Type B pancreatic cell (in vitro differentiated cells): ENCODE measurements at regions not wholly inside any gene's neighbourhood (a gene's known extent, or its start where the extent isn't known, plus 50 kb on each side); places are given as distances from the start of the nearest gene placed in this dataset.
"Not testable (repeated sequence)": the region's sequence is repeated elsewhere in the genome, so short reads cannot be mapped to it uniquely, and the experiment has no call there.

ENCODE experiments used
- DNase-seq: peaks from one replicate; pipeline ENCODE4 v3.0.0; 2021; ENCODE audit warnings: mixed read lengths; ENCODE audit not compliant: unreplicated experiment; ENCODE audit errors: extremely low spot score
- H3K27ac Mint-ChIP-seq: 2 replicates; pipeline ENCODE4 v1.8.0; 2021; ENCODE audit warnings: mild to moderate bottlenecking, mixed read lengths
- H3K27me3 Mint-ChIP-seq: 2 replicates; pipeline ENCODE4 v1.8.0; 2021; ENCODE audit warnings: mixed read lengths
- H3K36me3 Mint-ChIP-seq: 2 replicates; pipeline ENCODE4 v1.8.0; 2021; ENCODE audit warnings: mixed read lengths
- H3K4me1 Mint-ChIP-seq: one replicate; pipeline ENCODE4 v1.8.0; 2021; ENCODE audit warnings: mixed read lengths; ENCODE audit not compliant: unreplicated experiment
- H3K4me3 Mint-ChIP-seq: 2 replicates; pipeline ENCODE4 v1.8.0; 2021; ENCODE audit warnings: mild to moderate bottlenecking, mixed read lengths
- H3K9me3 Mint-ChIP-seq: 2 replicates; pipeline ENCODE4 v1.8.0; 2021; ENCODE audit warnings: mixed read lengths
- CTCF ChIP-seq: fragments of 200-600 bp; sonication (generic); conservative IDR thresholded peaks from 2 replicates; pipeline ENCODE4 v1.5.0; 2021; ENCODE audit warnings: antibody characterized with exemption, mild to moderate bottlenecking

DNA sequence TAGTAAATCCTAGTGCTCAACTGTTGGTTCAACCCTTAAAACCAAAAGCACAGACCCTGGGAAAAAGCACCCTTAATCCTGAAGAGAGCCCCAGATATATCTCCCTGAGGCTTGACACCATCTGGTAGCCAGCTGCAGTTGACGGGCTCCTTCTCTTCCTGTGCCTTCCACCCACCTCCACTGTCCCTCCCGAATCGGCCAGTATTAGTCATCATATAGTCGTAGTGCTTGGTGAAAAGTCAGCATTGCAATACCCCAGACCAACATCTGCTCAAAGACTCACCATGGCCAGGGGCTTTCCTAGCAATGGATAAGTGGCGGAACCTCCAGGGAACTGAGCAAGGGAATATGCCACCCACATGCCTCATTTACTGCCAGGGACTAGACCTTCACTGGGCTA lies 125.6 kb upstream of the CRBN start:
- no peak for TF ChIP-seq CTCF
- H3K27ac Mint-ChIP-seq, result no peak overlapping the region
- H3K27me3 Mint-ChIP-seq, result peaks cover 2% of the 10 kb centered on the region
- DNase-seq, result no peak
- no peak overlapping the region for H3K4me3 Mint-ChIP-seq
- H3K4me1 Mint-ChIP-seq, result peaks cover 10% of the 10 kb centered on the region
- H3K36me3 Mint-ChIP-seq, result no peaks in the 10 kb centered on the region
- H3K9me3 Mint-ChIP-seq, result peaks cover 9% of the 10 kb centered on the region

DNA sequence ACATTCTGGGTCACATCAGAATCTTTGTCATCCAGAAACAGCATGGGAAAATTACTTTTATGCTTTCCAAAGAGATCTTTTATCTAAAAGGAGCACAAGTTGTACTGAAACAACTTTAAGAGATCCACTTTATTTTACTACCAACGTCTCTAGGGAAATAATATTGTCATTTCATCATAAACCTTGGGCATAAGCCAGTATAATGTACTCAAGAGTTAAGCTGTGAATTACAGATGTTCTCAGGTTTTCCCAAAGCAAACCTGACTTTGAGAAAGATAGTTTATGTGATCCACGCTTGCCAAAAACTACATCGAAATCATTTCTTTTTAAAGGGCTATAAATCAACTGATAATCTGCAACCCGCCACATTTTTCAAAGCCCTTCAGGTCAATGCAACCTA lies 124.1 kb upstream of the CRBN start:
- H3K27ac Mint-ChIP-seq, result no peak overlapping the region
- peaks cover 6% of the 10 kb centered on the region for H3K27me3 Mint-ChIP-seq
- peaks cover 5% of the 10 kb centered on the region for H3K4me1 Mint-ChIP-seq
- TF ChIP-seq CTCF, result no peak
- H3K36me3 Mint-ChIP-seq, result no peaks in the 10 kb centered on the region
- no peak overlapping the region for H3K4me3 Mint-ChIP-seq
- H3K9me3 Mint-ChIP-seq, result peaks cover 9% of the 10 kb centered on the region
- no peak for DNase-seq

GRCh38 chr3:3302964-3303363 lies 123.5 kb upstream of the CRBN start:
- Mint-ChIP-seq H3K36me3 (no peaks in the 10 kb centered on the region), H3K4me3 (no peak overlapping the region), H3K27me3 (peaks cover 10% of the 10 kb centered on the region), H3K4me1 (peaks cover 5% of the 10 kb centered on the region), H3K27ac (no peak overlapping the region), H3K9me3 (peaks cover 3% of the 10 kb centered on the region)
- TF ChIP-seq CTCF, result no peak
- DNase-seq, result no peak

GRCh38 chr3:3301476-3301875 lies 122.0 kb upstream of the CRBN start:
- DNase-seq, result no peak
- Mint-ChIP-seq H3K4me1 (peaks cover 4% of the 10 kb centered on the region), H3K4me3 (no peak overlapping the region), H3K27me3 (peaks cover 10% of the 10 kb centered on the region), H3K27ac (no peak overlapping the region), H3K36me3 (no peaks in the 10 kb centered on the region), H3K9me3 (no peaks in the 10 kb centered on the region)
- no peak for TF ChIP-seq CTCF

DNA sequence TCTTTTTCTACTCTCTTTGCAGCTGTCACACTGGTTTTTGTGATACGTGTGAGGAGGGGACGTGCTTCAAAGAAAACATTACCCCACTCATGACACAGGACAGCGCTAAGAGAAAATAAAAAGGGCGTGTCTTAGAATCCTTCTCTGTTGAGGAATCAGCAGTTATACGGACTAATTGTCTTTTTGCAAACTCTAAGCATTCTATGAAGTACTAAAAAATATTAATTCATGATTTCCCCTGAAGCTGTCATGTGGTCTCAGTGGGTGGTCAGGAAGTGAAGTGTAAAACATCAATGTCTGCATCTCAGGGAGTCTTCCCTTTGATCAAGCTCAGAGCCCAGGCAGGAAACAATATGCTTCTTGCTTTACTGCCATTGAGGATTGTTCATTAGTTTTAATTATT lies 117.5 kb upstream of the CRBN start:
- H3K36me3 Mint-ChIP-seq, result peaks cover 13% of the 10 kb centered on the region
- H3K27me3 Mint-ChIP-seq, result peaks cover 10% of the 10 kb centered on the region
- no peak for DNase-seq
- H3K4me1 Mint-ChIP-seq, result peaks cover 4% of the 10 kb centered on the region
- H3K9me3 Mint-ChIP-seq, result peaks cover 19% of the 10 kb centered on the region
- H3K27ac Mint-ChIP-seq, result no peak overlapping the region
- no peak for TF ChIP-seq CTCF
- no peak overlapping the region for H3K4me3 Mint-ChIP-seq

DNA sequence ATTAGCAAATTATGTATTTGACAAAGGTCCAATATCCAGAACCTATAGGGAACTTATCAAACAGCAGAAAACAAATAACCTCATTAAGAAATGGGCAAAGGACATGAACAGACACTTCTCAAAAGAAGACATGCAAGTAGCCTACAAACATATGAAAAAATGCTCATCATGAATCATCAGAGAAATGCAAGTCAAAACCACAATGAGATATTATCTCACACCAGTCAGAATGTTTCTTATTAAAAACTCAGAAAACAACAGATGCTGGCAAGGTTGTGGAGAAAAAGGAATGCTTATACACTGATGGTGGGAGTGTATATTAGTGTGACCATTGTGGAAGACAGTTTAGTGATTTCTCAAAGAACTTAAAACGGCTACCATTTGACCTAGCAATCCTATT lies 116.1 kb upstream of the CRBN start:
- Mint-ChIP-seq H3K27ac (no peak overlapping the region), H3K27me3 (peaks cover 10% of the 10 kb centered on the region), H3K4me3 (no peak overlapping the region), H3K36me3 (peaks cover 14% of the 10 kb centered on the region), H3K9me3 (peaks cover 21% of the 10 kb centered on the region), H3K4me1 (peaks cover 4% of the 10 kb centered on the region)
- no peak for DNase-seq
- no peak for TF ChIP-seq CTCF

DNA sequence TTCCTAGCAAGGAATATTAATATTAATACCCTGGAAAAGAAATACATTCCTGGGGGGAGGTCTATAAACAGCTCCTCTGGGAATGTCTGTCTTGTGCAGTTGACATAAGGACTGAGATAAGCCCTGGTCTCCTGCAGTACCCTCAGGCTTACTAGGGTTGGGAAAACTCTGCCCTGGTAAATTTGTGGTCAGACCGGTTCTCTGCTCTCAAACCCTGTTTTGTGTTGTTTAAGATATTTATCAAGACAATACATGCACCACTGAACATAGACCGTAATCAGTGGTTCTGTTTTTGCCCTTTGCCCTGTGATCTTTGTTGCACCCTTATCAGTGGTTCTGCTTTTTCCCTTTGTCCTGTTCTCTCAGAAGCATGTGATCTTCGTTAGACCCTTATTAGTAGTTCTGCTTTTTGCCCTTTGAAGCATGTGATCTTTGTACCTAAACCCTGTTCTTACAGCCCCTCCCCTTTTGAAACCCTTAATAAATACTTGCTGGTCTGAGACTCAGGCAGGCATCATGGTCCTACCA lies 112.3 kb upstream of the CRBN start:
- H3K27me3 Mint-ChIP-seq, H3K27ac Mint-ChIP-seq, DNase-seq, H3K4me3 Mint-ChIP-seq: not testable (repeated sequence)
- peaks cover 14% of the 10 kb centered on the region for H3K36me3 Mint-ChIP-seq
- H3K4me1 Mint-ChIP-seq, result peaks cover 13% of the 10 kb centered on the region
- peaks cover 25% of the 10 kb centered on the region for H3K9me3 Mint-ChIP-seq
